HG02678 (cell line): ENCODE measurements at regions not wholly inside any gene's neighbourhood (a gene's known extent, or its start where the extent isn't known, plus 50 kb on each side); places are given as distances from the start of the nearest gene placed in this dataset.
"Not testable (repeated sequence)": the region's sequence is repeated elsewhere in the genome, so short reads cannot be mapped to it uniquely, and the experiment has no call there.

Source experiments
- ATAC-seq: cut with Tn5 transposase; IDR thresholded peaks from one replicate; pipeline ENCODE4 v1.9.1; 2021; ENCODE audit warnings: mild to moderate bottlenecking, moderate library complexity; ENCODE audit not compliant: unreplicated experiment

DNA sequence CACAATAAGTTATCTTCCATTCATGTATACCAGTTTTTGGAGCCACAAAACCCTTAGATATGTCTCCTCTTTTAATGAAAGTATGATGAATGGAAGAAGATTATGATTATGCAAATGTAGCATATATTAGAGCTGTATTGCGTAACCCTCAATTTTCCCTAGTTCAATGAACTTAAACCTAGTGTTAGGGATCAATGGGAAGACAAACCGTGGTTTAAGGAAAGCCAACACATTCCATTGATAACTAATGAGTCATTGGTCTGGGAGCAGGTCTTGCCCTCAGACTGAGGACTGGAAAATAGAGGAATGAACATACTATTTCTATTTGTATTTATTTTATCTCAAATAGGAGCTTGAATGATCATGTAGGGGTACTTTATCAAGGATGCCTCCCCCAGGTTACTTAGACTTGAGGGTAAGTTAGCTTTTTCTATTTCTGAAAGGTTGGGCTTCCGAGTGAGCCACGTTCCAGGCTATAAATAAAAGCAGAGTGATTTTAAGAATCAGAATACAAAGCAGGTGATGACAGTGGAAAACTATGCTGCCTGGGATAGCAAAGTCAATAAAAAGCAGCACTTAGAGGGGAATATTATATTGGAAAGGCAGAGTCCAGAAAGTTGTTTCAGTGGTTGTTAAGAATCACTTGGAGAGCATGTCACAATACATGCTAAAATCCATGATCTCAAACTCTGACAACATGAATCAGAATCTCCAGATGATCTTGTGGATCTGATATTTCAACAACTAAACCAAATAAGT is 356.0 kb downstream of the ADAM29 start:
- ATAC-seq, result no peak

DNA sequence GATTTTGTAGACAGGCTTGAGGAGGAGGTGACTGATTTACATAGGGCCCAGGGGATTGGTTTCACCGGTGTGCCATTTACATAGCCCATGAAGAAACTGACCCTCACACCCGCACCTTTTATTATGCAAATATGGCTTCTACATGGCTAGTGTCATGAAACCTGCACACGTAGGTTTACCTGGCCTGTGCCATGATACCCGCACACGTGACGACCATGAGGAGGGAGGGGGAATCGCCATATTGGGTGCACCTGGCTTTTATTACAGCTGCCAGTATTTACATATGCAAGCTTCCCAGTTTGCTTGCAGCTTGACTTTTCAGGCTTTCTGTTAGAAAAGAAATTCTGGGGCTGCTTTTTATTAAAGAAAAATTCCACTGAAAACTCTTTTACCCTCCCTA is 359.7 kb downstream of the ADAM29 start:
- ATAC-seq, result no peak

DNA sequence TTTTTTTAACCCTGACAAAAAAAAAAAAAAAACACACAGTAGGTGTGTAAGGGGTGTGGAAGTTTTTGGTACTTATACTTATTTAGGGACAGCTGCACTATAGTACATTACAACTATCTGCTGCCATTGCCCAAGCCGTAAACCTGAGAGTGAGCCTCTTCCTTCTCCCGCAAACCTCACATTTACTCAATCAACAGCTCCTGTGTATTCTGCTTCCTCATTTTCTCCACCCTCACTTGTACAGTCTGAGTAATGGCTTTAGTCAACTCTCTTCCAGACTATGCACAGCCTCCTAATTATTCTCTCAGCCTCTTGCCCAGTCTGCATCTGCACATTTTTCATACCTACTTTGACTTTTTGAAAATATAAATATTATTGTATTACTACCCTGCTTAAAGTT is 362.0 kb downstream of the ADAM29 start:
- ATAC-seq, result no peak

DNA sequence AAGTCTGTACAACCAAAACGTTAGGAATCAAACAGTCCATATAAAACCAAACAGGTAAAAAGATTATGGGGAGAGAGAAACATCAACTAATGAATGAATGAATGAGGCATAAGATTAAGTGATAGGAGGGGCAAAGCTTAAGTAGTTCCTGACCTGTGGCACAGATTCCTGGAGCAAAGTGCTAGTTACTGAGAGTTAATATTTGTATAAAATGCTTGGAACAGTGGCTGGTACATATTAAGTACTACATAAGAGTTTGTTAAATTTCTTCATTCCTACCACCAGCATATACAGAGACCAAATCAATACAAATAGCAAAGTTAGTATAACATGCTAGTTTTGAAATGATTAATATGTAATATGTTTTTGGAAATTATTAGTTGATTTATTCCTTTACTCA is 363.7 kb downstream of the ADAM29 start:
- ATAC-seq, result no peak

DNA sequence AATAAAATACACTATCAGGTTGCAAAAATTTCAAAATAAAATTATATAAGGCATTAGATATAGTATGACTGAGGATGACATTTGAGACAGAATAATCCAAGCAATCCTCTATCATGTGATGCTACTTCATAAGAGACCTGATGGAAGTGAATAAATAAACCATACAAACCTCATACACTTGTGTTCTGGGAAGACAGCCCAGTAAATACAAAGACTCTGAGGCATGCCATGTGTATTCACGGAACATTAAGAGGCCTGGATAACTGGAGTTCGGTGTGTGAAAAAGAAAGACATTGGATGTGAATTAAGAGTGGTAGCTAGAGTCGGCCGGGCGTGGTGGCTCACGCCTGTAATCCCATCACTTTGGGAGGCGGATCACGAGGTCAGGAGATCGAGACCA is 364.2 kb downstream of the ADAM29 start:
- no peak for ATAC-seq

DNA sequence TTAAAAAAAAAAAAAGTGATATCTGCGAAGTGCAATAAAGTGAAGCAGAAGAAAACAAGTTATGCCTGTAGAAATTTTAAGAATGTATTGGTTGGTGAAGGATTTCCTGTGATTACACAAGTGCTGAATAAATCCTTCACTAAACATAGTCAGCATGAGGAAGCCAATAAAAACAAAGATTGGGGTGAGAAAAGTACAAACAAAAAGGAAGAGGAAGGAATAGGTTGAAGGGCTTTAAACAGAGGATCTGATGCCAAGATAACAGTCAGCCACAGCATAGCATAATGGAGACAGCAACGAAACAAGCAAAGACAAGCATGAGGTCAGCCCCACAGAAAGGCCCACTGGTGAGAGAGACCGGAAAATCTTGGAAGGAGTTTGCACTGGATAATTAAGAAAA is 372.2 kb downstream of the ADAM29 start:
- ATAC-seq, result no peak

DNA sequence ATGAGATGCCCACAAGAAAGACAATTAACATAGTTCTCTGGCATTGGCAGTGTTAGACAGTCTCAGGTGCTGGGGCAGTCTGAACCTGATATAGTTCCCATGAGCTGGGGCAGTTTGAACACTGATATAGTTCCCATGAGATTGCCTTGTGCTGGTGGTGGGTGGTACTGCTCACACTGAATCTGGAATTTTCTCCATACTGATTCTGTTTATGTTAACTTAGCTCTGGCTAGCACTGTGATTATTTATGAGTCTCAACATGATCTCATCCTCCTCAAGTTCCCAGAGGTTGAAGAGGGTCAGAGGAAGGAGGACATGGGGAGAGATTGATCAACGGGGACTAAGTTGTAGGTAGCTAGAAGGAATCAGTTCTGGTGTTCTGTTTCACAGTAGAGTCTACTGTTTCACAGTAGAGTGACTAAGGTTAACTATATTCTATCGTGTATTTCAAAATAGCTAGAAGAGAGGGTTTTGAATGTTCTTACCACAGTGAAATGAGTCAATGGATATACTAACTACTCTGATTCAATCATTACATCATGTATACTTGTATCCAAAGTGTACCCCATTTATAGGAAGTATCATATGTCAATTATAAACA is 379.9 kb downstream of the ADAM29 start:
- no peak for ATAC-seq

DNA sequence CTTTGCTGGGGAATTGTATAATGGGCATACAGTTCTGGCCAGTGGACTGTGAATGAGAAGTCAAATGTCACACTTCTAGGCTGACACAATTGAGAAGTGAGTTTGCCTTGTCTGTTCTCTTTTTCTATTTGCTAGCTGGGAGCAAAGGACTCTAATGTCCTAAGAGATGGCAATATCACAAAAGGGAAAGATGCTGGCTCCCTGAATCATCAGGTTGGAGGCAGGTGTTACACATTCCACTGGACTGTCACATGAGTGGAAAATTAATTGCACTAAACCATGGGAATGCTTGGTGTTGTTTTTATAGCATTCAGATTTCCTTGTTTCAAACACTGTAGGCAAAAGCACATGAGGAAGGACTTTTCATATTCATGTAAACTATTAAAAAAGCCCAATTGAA is 388.3 kb downstream of the ADAM29 start:
- ATAC-seq, result no peak

DNA sequence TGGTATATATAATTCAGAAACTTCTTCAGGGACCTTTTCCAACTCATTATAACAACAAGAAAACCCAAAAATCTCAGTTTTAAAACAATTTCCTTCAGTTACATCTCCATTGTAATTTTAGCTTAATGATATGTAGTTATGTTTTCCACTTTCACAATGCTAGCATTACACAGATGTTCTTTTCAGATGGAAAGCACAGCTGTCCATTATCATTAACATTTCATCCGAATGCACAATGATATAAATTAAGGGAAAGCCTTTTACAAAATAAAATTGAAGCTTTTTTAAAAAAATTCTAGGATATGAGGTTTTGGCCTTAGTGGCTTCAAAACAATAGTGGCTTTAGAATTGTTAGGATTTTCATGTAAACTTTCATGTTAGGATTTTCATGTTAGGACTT is 389.2 kb downstream of the ADAM29 start:
- ATAC-seq, result no peak

DNA sequence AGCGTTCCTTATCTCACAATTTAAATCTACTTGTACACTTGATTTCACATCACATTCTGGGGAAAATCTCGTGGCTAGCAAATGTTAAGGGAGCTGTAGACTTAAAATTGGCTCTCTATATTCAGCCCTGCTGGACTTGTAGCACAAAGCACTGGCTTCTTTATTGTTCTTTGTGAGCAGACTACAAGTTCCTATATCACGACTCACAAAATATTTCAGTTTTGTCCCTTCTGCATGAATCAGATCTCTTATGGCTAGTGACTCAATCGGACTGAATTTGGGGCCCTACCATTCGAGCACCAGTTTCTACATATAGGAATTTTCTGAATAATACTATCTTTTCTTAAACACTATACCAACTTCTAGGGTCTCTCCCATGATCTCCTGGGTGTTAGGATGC is 390.1 kb downstream of the ADAM29 start:
- ATAC-seq, result no peak

DNA sequence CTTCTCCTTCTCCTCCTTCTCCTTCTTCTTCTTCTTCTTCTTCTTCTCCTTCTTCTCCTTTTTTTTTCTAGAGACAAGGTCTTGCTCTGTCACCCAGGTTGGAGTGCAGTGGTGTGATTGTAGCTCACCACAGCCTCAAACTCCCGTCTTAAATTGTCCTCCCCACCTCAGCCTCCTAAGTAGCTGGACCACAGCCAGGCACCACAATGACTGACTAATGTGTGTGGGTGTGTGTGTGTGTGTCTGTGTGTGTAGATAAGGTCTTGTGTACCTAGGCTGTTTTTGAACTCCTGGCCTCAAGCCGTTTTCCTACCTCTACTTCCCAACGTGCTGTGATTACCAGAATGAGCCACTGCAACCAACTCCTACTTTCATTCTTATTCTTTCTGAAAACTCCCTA is 390.9 kb downstream of the ADAM29 start:
- no peak for ATAC-seq

DNA sequence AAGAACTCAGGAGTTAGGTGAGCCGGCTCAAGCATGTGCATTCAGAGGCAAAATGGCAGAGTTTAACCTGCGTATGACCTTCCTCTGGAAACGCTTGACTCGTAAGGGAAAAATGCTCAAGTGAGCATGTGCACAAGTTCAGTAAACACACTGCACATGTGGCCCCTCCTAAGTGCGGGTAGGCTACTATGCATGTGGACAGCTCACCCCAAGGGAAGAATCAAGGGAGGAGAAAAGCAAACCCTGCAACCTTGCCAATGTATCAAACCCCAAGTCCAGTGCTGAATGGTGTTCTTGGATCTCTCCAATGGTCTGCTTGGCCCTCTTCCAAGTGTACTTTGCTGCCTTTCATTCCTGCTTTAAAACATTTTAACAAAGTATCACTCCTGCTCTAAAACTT is 407.1 kb downstream of the ADAM29 start:
- no peak for ATAC-seq

DNA sequence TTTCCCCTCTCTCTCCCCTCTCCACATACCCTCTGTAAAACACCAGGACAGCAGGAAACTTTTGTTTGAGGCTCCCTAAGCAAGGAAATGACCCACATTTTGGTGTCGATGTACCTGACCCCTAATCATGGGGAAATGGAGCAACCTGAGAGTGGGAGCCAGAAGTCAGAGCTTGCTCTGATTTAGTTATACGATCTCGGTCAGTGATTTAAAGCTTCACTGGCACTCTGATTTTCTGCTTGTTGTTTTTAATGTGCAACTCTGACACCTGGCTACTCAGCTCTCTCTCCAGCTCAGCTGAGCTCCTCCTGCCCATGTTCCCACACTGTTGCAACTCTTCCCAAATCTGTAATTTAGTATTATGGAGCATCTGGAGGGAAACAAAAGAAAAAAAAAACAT is 408.6 kb downstream of the ADAM29 start:
- ATAC-seq, result no peak

DNA sequence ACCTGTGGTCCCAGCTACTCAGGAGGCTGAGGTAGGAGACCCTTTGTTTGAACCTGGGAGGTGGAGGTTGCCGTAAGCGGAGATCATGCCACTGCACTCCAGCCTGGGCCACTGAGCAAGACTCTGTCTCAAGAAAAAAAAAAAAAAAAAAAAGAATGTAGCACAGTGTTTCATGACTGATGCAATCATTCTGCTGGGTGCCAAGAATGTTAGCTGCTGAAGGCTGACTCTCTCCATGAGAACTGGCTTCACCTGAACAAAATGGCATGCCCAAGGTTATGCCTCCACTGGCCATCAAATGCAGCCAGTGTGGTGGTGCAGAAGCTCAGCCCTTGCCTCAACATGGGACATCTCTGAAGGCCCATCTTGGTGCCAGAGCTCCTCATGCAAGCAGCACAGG is 412.1 kb downstream of the ADAM29 start:
- ATAC-seq, result no peak

DNA sequence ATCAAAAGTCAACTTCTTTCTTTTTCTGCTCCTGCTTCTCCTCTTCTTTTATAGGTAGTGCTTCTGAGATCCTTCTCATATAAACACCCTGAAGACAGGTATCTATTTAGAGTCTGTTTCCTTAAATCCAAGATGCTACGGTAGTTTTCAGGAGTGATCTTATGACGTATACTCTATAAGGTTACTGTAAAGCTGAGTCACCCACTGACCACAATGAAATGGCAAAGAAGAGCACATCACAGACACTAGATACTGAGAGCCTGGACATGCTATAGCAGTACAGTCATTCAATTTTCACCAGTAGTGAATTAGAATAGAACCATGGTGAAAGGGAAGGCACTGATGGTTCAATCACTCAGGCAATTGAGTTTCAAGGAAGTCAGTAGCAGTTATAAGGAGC is 412.5 kb downstream of the ADAM29 start:
- ATAC-seq, result no peak

DNA sequence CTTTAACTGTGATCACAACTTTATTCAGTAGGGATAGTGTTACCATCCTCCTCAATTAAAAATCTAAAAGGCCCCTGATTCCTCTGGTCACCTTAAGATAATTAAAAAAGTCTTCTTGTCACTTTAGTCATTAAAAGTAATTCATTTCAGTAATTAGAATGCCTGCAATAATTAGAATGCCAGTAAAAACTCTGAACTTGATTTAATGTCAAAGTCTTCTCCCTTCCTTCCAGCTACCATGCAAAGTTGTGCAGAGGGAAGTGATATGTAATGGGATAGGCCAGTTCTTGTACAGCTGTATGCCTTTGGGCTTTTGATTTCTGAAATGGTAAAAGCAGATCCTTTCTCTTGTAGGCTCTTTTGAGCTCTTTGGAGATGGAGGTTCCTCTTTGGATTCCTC is 417.2 kb downstream of the ADAM29 start:
- ATAC-seq, result no peak

DNA sequence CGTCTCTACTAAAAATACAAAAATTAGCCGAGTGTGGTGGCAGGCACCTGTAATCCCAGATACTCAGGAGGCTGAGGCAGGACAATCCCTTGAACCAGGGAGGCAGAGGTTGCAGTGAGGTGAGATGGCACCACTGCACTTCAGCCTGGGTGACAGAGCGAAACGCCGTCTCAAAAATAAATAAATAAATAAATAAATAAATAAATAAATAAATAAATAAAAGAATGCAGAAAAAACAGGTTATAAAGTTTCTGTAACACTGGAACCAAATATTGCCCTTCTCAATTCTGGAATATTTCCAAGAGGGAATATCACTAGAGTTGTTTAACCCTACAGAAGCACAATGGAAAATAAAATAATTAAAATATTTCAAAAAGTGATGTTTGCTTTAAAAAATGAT is 418.4 kb downstream of the ADAM29 start:
- ATAC-seq, result not testable (repeated sequence)

DNA sequence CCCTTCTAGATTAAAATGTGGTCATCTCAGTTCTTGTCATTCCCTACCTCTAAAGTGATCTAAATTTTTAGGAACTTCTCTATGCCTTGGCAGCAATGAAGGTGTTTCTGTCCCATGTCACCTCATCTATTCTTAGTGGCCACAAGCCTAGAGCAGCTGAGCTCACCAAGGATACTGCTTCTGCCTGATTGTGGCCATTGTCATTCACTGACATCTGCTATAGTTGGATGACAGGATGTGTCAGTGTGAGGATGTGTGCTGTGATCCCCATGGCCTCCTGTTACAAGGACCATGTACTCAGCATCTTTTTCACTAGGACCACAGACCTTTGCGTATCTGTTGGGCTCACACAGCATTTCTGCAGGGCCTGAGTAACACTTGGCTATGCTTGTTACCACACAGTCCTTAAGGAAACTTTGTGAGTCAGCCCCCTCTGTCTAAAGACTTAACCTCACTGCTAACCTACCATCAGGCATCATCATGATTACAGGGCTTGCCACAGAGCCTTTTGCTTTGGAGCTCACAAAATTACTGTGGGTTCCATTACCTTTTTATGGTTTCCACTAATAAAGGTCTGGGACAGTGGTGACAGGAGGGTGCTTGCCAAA is 421.0 kb downstream of the ADAM29 start:
- ATAC-seq, result no peak

DNA sequence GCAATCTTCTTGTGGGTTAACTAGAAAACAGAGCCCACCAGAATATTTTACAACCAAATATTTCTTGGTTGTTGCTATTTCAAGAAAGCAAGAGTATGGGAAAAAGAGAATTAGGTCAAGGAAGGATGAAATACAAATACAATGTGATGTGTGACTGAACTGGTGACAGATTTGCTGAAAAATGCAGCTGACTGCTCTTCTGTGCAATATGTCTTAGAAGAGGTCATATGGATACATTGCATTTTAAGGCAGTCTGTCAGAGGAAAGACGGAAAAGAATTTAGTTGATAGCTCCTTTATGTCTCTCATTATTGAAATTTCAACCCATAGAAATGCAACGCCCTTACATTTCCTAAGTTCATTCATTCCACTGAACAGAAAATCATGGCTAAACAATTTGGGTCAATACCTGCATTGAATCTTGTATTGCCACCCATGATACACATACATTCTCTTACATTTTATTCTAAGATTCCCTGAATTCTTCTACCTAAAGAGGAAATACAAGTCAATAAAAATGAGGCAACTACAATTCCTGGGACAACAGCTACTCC is 423.1 kb downstream of the ADAM29 start:
- ATAC-seq, result no peak

DNA sequence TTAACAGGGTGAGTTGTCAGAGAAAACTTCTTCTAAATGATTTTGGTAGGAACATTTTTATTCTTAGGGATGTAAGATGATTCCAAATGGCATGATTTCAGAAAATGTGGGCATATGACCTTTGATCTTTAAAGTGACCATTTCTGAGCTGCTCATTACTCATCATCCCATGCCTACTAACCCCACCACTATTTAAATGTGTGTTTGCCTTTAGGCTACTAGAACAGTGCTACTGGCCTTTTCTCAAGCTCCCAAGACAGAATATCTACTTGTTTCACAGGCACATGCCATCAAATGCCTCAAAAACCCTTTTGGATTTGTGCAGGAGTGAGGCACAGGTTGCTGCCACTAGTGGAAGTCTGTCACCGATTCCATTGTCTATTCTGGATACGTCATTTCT is 428.2 kb downstream of the ADAM29 start:
- no peak for ATAC-seq

DNA sequence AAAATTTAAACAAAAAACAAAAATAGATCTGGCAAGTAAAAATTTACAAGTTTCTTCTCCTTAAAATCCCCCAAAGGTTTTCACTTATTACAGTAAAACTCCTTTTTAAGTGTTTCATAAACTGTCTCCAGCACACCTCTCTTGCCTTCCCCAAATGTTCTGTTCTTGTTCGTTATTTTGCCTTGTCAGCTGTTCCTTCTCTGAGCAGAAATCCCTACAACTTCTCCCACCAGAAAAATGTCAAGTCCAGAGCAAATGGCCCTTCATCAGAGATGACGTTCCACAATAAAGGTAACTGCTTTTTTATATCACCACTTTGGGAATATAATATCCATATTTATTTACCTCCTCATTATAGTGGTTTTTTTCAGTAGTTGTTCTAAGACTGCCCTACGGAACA is 432.1 kb downstream of the ADAM29 start:
- no peak for ATAC-seq

DNA sequence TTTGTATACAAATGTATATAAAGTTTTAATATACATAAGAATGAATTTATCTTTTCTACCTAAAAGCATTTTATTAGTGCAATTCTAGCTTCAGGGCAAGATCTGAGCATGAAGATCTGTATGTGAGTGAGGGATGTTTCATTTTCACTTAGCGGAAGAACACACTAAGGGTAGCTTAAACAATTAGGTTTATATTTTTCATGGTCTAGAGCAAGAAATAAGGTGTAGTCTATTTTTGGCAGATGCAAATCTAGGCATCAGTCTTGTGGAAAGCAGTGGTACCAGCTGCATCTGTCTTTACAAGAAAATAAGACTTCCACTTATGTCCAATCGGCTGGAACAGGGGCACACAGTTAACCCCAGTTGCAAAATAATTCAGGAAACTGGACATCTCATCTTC is 433.3 kb downstream of the ADAM29 start:
- ATAC-seq, result no peak
